ENCODE measurements at regions not wholly inside any gene's neighbourhood (a gene's known extent, or its start where the extent isn't known, plus 50 kb on each side); places are given as distances from the start of the nearest gene placed in this dataset.

DNA sequence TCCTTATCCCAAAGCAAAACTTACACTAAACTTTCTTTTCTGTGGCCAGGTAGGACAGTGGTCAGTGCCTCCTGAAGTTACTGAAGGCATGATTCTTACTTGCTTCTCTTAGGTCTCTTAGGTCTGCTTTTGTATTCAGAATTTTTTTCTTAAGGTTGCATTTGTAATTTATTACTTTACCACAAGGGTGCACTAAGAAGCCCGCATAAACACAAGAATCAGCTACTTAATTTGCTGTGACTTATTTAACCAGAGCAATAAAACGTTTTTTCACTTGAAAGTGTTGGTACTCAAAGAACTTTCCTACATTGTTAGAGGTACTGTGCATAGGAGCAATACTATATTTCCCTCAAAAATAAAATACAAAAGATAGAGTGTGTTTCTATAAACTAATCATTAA is 75.4 kb upstream of the LAMA2 start:
- Histone ChIP-seq H3K27me3 (ENCODE audit: control insufficient read depth, insufficient read depth, low read length) (no peaks in the 10 kb centered on the region), H3K9me3 (ENCODE audit: control insufficient read depth, insufficient read depth, low read length) (no peaks in the 10 kb centered on the region), H3K4me3 (ENCODE audit: low read depth, low read length) (no peak overlapping the region), H3K27ac (ENCODE audit: low read depth, low read length) (no peak overlapping the region)
- TF ChIP-seq, protein P1, sequence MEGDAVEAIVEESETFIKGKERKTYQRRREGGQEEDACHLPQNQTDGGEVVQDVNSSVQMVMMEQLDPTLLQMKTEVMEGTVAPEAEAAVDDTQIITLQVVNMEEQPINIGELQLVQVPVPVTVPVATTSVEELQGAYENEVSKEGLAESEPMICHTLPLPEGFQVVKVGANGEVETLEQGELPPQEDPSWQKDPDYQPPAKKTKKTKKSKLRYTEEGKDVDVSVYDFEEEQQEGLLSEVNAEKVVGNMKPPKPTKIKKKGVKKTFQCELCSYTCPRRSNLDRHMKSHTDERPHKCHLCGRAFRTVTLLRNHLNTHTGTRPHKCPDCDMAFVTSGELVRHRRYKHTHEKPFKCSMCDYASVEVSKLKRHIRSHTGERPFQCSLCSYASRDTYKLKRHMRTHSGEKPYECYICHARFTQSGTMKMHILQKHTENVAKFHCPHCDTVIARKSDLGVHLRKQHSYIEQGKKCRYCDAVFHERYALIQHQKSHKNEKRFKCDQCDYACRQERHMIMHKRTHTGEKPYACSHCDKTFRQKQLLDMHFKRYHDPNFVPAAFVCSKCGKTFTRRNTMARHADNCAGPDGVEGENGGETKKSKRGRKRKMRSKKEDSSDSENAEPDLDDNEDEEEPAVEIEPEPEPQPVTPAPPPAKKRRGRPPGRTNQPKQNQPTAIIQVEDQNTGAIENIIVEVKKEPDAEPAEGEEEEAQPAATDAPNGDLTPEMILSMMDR (IDR thresholded peaks at IDR 0.05; ENCODE audit: low read depth, low read length), result peak; percentile 69
- DNase-seq (ENCODE audit: low read depth, low spot score), result peak; percentile 11
- CTCF ChIA-PET, result interaction anchor here (0.7 to 2.3 kb wide), 17 partner anchors 9 to 565 kb away, joined by 3 to 33 read pairs (median 4); no protein-coding TSS in a partner anchor
- POLR2A ChIA-PET, result interaction anchor here (0.5 kb wide), 1 partner anchor 567 kb away, joined by 4 read pairs; no protein-coding TSS in a partner anchor

DNA sequence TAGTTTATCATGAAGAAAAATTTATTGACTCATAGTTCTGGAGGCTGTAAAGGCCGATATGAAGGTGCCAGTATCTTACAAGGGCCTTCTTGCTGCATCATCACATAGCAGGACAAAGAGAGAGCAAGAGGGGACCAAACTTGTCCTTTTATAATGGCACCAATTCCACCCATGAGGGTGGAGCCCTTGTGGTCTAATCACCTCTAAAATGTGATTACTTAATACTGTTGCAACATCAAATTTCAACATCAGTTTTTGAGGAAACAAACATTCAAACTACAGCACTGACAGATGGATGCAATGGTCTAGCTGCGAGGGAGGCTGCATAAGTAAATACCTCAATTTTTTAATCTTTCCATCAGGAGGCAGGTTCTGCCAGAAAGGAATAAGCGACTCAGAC is 76.7 kb upstream of the LAMA2 start:
- H3K27me3 ChIP-seq (ENCODE audit: control insufficient read depth, insufficient read depth, low read length), result no peaks in the 10 kb centered on the region
- TF ChIP-seq, protein P1 (IDR thresholded peaks at IDR 0.05; ENCODE audit: low read depth, low read length), result no peak
- DNase-seq (ENCODE audit: low read depth, low spot score), result no peak
- CTCF ChIA-PET, result interaction anchor here (0.7 to 1.0 kb wide), 2 partner anchors 564 to 1006 kb away, joined by 3 read pairs; no protein-coding TSS in a partner anchor
- no peak overlapping the region for H3K27ac ChIP-seq (ENCODE audit: low read depth, low read length)
- no peaks in the 10 kb centered on the region for H3K9me3 ChIP-seq (ENCODE audit: control insufficient read depth, insufficient read depth, low read length)
- no peak overlapping the region for H3K4me3 ChIP-seq (ENCODE audit: low read depth, low read length)
- POLR2A ChIA-PET, result no interaction called here

DNA sequence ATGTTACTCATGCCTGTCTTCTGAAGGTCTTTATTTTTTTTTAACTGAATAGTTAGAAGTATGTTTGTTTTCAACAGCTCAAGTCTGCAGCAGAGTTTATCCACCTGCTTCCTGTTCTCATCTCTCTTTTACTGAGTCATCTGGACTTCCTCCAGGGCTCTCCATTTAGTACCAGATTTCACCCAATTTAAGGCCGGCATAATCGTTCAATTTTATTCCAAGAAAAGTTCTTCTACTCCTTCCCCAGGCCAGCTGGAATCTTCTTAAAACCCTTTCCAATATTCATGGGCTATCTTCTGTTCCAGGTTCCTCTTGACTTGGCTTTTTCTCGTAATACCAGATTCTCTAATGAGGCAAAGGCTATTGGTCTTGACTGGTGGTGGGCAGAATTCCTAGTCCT is 79.0 kb upstream of the LAMA2 start:
- POLR2A ChIA-PET, result no interaction called here
- CTCF ChIA-PET, result interaction anchor here (1.0 kb wide), 1 partner anchor 567 kb away, joined by 4 read pairs; no protein-coding TSS in a partner anchor

DNA sequence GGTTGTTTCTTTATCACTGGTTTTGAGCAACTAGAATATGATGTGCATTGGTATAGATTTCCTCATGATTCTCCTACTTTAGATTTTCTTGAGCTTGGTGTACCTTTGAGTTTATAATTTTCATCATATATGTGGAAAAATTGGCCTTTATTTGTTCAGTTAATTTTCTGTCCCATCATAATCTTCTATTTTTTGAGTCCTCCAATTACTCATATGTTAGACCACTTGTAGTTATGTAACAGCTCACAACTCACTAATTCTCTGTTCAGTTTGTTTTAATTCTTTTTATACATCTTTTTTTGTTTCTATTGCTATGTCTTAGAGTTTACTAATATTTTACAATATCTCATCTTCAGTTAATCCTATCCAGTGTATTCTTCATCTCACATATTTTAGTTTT is 81.3 kb upstream of the LAMA2 start:
- POLR2A ChIA-PET, result no interaction called here
- H3K9me3 ChIP-seq (ENCODE audit: control insufficient read depth, insufficient read depth, low read length), result no peaks in the 10 kb centered on the region
- CTCF ChIA-PET, result no interaction called here
- no peak overlapping the region for H3K4me3 ChIP-seq (ENCODE audit: low read depth, low read length)
- H3K27ac ChIP-seq (ENCODE audit: low read depth, low read length), result no peak overlapping the region
- no peak for DNase-seq (ENCODE audit: low read depth, low spot score)
- TF ChIP-seq, protein P1 (IDR thresholded peaks at IDR 0.05; ENCODE audit: low read depth, low read length), result no peak
- no peaks in the 10 kb centered on the region for H3K27me3 ChIP-seq (ENCODE audit: control insufficient read depth, insufficient read depth, low read length)

More for the DNA sequence above, 79.0 kb upstream of the LAMA2 start:
- Histone ChIP-seq H3K9me3 (ENCODE audit: control insufficient read depth, insufficient read depth, low read length) (no peaks in the 10 kb centered on the region), H3K4me3 (ENCODE audit: low read depth, low read length) (no peak overlapping the region), H3K27me3 (ENCODE audit: control insufficient read depth, insufficient read depth, low read length) (no peaks in the 10 kb centered on the region), H3K27ac (ENCODE audit: low read depth, low read length) (no peak overlapping the region)
- peak; percentile 63 for DNase-seq (ENCODE audit: low read depth, low spot score)
- TF ChIP-seq, protein P1 (IDR thresholded peaks at IDR 0.05; ENCODE audit: low read depth, low read length), result no peak

DNA sequence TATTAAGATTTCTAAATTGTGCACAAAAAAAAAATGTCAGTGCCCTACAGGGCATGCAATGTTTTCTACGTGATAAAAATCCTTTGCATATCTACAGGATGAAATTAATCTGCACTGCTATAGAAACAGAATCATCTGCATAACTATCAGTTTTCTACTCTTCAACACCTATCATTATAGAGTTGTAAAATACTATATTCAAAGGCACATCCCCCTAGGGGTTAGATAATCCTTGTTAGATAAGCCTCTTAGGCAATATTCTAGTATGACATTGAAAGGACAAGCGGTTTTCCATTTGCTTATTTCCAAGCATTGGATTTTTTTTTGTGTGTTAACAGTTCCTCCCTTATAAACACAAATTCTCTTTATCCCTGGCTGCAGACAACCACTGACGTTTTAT is 98.7 kb upstream of the LAMA2 start:
- H3K9me3 ChIP-seq (ENCODE audit: control insufficient read depth, insufficient read depth, low read length), result no peaks in the 10 kb centered on the region
- ChIA-PET CTCF (no interaction called here), POLR2A (no interaction called here)
- H3K27me3 ChIP-seq (ENCODE audit: control insufficient read depth, insufficient read depth, low read length), result peaks cover 4% of the 10 kb centered on the region
- no peak overlapping the region for H3K27ac ChIP-seq (ENCODE audit: low read depth, low read length)
- no peak for DNase-seq (ENCODE audit: low read depth, low spot score)
- TF ChIP-seq, protein P1 (IDR thresholded peaks at IDR 0.05; ENCODE audit: low read depth, low read length), result no peak
- no peak overlapping the region for H3K4me3 ChIP-seq (ENCODE audit: low read depth, low read length)

Data from AG04450 (cell line).